DND-41 (cell line): ENCODE measurements at regions not wholly inside any gene's neighbourhood (a gene's known extent, or its start where the extent isn't known, plus 50 kb on each side); places are given as distances from the start of the nearest gene placed in this dataset.

Source experiments
- ATAC-seq: fragments of 200-7000 bp; cut with Tn5 transposase; 3 replicates; pipeline ENCODE4 v1.9.1; 2021; ENCODE audit warnings: low read depth; ENCODE audit not compliant: insufficient read depth
- DNase-seq: peaks from one replicate; pipeline ENCODE4 v3.0.0-alpha.2; 2020
- H2AFZ ChIP-seq: 2 replicates; pipeline ENCODE4 v1.6.0; 2012; ENCODE audit warnings: low read depth, low read length
- H3K27ac ChIP-seq: 2 replicates; pipeline ENCODE4 v1.5.1; 2012; ENCODE audit warnings: low read length, inconsistent platforms
- H3K27me3 ChIP-seq: fragments of 200-600 bp; sonication (generic); 2 replicates; pipeline ENCODE4 v1.6.0; 2012; ENCODE audit warnings: low read length, mild to moderate bottlenecking, inconsistent platforms; ENCODE audit not compliant: insufficient read depth, poor library complexity
- H3K36me3 ChIP-seq: 2 replicates; pipeline ENCODE4 v1.5.1; 2012; ENCODE audit warnings: low read length, inconsistent platforms; ENCODE audit not compliant: insufficient read depth
- H3K4me1 ChIP-seq: 2 replicates; pipeline ENCODE4 v1.5.1; 2012; ENCODE audit warnings: mild to moderate bottlenecking, low read length; ENCODE audit not compliant: insufficient read depth
- H3K4me2 ChIP-seq: 2 replicates; pipeline ENCODE4 v1.6.0; 2012; ENCODE audit warnings: mild to moderate bottlenecking, moderate library complexity, low read length, inconsistent platforms; ENCODE audit not compliant: insufficient read depth
- H3K4me3 ChIP-seq, 2 experiments: fragments of 200-600 bp in 1 of 2; shearing (Covaris generic) in 1 of 2; 2 replicates each; pipeline ENCODE4 v1.5.1; 2012 to 2016; ENCODE audit warnings: inconsistent platforms in 2 of 2, low read length in 2 of 2, mild to moderate bottlenecking in 2 of 2, low read depth in 1 of 2, moderate library complexity in 1 of 2
- H3K79me2 ChIP-seq: 2 replicates; pipeline ENCODE4 v1.6.0; 2012; ENCODE audit warnings: low read length, inconsistent platforms; ENCODE audit not compliant: insufficient read depth
- H3K9ac ChIP-seq: 2 replicates; pipeline ENCODE4 v1.6.0; 2012; ENCODE audit warnings: low read depth, mild to moderate bottlenecking, inconsistent platforms, low read length, moderate library complexity
- H3K9me3 ChIP-seq: 2 replicates; pipeline ENCODE4 v1.5.1; 2012; ENCODE audit warnings: low read length, moderate library complexity, mild to moderate bottlenecking, inconsistent platforms; ENCODE audit not compliant: insufficient read depth, severe bottlenecking
- H4K20me1 ChIP-seq: 2 replicates; pipeline ENCODE4 v1.6.0; 2012; ENCODE audit warnings: low read length; ENCODE audit not compliant: insufficient read depth
- CTCF ChIP-seq: IDR thresholded peaks from 2 replicates; pipeline ENCODE4 v1.5.1; 2012; ENCODE audit warnings: borderline replicate concordance, low read length, moderate library complexity, mild to moderate bottlenecking; ENCODE audit not compliant: poor library complexity, severe bottlenecking; ENCODE audit errors: extremely low read depth
- EZH2 ChIP-seq: IDR thresholded peaks from 3 replicates; pipeline ENCODE4 v1.6.1; 2012; ENCODE audit warnings: borderline replicate concordance, low read depth, mild to moderate bottlenecking, moderate library complexity, low read length, inconsistent platforms; ENCODE audit not compliant: severe bottlenecking

GRCh38 chr7:153443032-153443701 lies 609.0 kb upstream of the DPP6 start:
- DNase-seq (no peak), ATAC-seq (no peak)
- no peak overlapping the region for H3K9ac ChIP-seq
- no peaks in the 10 kb centered on the region for H4K20me1 ChIP-seq
- no peak overlapping the region for H3K27ac ChIP-seq
- H3K27me3 ChIP-seq: peaks cover 8% of the 10 kb centered on the region
- H3K79me2 ChIP-seq: no peaks in the 10 kb centered on the region
- no peak overlapping the region for H2AFZ ChIP-seq
- no peaks in the 10 kb centered on the region for H3K9me3 ChIP-seq
- H3K4me3 ChIP-seq: no peak overlapping the region
- H3K4me2 ChIP-seq: no peak overlapping the region
- no peaks in the 10 kb centered on the region for H3K4me1 ChIP-seq
- TF ChIP-seq CTCF (no peak), EZH2 (no peak)
- no peaks in the 10 kb centered on the region for H3K36me3 ChIP-seq

GRCh38 chr7:153444641-153445040 lies 607.6 kb upstream of the DPP6 start:
- TF ChIP-seq CTCF (no peak), EZH2 (no peak)
- Histone ChIP-seq H2AFZ (no peak overlapping the region), H3K27ac (no peak overlapping the region), H3K4me3 (no peak overlapping the region), H3K27me3 (peaks cover 8% of the 10 kb centered on the region), H3K9me3 (no peaks in the 10 kb centered on the region), H3K4me2 (no peak overlapping the region), H3K79me2 (no peaks in the 10 kb centered on the region), H3K9ac (no peak overlapping the region), H4K20me1 (no peaks in the 10 kb centered on the region), H3K36me3 (no peaks in the 10 kb centered on the region), H3K4me1 (no peaks in the 10 kb centered on the region)
- no peak for DNase-seq
- ATAC-seq: no peak

- no peak for DNase-seq
- H4K20me1 ChIP-seq: no peaks in the 10 kb centered on the region
- no peaks in the 10 kb centered on the region for H3K9me3 ChIP-seq
- H3K4me2 ChIP-seq: no peak overlapping the region
- peaks cover 8% of the 10 kb centered on the region for H3K27me3 ChIP-seq
- H3K36me3 ChIP-seq: no peaks in the 10 kb centered on the region
- H3K4me3 ChIP-seq: no peak overlapping the region
- TF ChIP-seq CTCF (no peak), EZH2 (no peak)
- H3K4me1 ChIP-seq: no peaks in the 10 kb centered on the region
- H3K9ac ChIP-seq: no peak overlapping the region
- no peak overlapping the region for H3K27ac ChIP-seq
- H2AFZ ChIP-seq: no peak overlapping the region
- no peak for ATAC-seq
- H3K79me2 ChIP-seq: no peaks in the 10 kb centered on the region
These were observed 606.6 kb upstream of the DPP6 start for GRCh38 chr7:153445641-153446040.
